Fibroblast of skin of back (primary cell): ENCODE measurements at regions not wholly inside any gene's neighbourhood (a gene's known extent, or its start where the extent isn't known, plus 50 kb on each side); places are given as distances from the start of the nearest gene placed in this dataset.

ENCODE experiments used
- DNase-seq: peaks from one replicate; pipeline ENCODE4 v3.0.0-alpha.2; 2013

GRCh38 chr13:77838271-77838670, 80.4 kb downstream of the EDNRB start:
- DNase-seq = no peak

GRCh38 chr13:77836423-77836822, 82.2 kb downstream of the EDNRB start:
- no peak for DNase-seq

GRCh38 chr13:77833331-77833863, 85.2 kb downstream of the EDNRB start:
- peak; percentile 2 for DNase-seq

GRCh38 chr13:77832339-77833100, 86.1 kb downstream of the EDNRB start:
- no peak for DNase-seq

- no peak for DNase-seq
Measured at GRCh38 chr13:77831866-77832265, 86.8 kb downstream of the EDNRB start.

GRCh38 chr13:77829963-77830362, 88.7 kb downstream of the EDNRB start:
- DNase-seq = no peak

GRCh38 chr13:77828799-77829198, 89.8 kb downstream of the EDNRB start:
- DNase-seq = no peak

GRCh38 chr13:77827332-77827731, 91.3 kb downstream of the EDNRB start:
- DNase-seq = no peak

GRCh38 chr13:77820431-77821149, 98.0 kb downstream of the EDNRB start:
- DNase-seq = no peak

GRCh38 chr13:77817521-77817920, 101.1 kb downstream of the EDNRB start:
- DNase-seq = no peak

GRCh38 chr13:77815330-77815729, 103.3 kb downstream of the EDNRB start:
- DNase-seq = no peak
